GM06990 (cell line): ENCODE measurements at regions not wholly inside any gene's neighbourhood (a gene's known extent, or its start where the extent isn't known, plus 50 kb on each side); places are given as distances from the start of the nearest gene placed in this dataset.
"Not testable (repeated sequence)": the region's sequence is repeated elsewhere in the genome, so short reads cannot be mapped to it uniquely, and the experiment has no call there.

ENCODE experiments used
- DNase-seq: peaks from one replicate; pipeline ENCODE4 v3.0.0-alpha.2; 2011; ENCODE audit not compliant: insufficient read length; ENCODE audit errors: extremely low read depth
- H3K27me3 ChIP-seq: replicated peaks from 2 replicates; pipeline ENCODE4 v1.6.0; 2011; ENCODE audit warnings: low read length; ENCODE audit not compliant: control insufficient read depth, insufficient read depth
- H3K36me3 ChIP-seq: 2 replicates; pipeline ENCODE4 v1.5.1; 2011; ENCODE audit warnings: low read length; ENCODE audit not compliant: control insufficient read depth, insufficient read depth
- H3K4me3 ChIP-seq: replicated peaks from 2 replicates; pipeline ENCODE4 v1.5.1; 2011; ENCODE audit warnings: low read depth, mild to moderate bottlenecking, control low read depth, low read length
- TF ChIP-seq, protein P1 (sequence below): IDR thresholded peaks from 2 replicates; pipeline ENCODE4 v1.5.1; 2011; ENCODE audit warnings: low read length, control low read depth, mild to moderate bottlenecking, inconsistent platforms; ENCODE audit not compliant: insufficient read depth, poor library complexity, severe bottlenecking

DNA sequence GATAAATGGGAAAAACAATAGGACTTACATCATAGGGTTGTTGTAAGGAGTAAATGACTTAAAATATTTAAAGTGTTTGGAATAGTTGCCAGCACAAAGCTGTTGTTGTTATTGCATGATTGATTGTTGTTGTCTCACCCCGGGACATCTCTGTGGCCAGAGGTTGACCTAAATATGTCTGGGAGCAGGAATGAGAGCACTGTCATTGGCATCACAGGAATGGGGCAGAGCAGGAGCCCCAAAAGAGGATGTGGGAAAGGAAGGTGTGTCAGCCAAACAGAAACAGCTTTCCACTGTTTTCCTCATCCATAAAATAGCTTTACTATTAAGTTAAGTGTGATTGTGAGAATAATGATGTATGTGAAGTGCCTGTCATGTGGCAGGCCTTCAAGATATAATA is 121.6 kb downstream of the TMEM168 start:
- DNase-seq: no peak
- Histone ChIP-seq H3K4me3 (no peak overlapping the region), H3K36me3 (no peaks in the 10 kb centered on the region), H3K27me3 (no peaks in the 10 kb centered on the region)
- TF ChIP-seq, protein P1, sequence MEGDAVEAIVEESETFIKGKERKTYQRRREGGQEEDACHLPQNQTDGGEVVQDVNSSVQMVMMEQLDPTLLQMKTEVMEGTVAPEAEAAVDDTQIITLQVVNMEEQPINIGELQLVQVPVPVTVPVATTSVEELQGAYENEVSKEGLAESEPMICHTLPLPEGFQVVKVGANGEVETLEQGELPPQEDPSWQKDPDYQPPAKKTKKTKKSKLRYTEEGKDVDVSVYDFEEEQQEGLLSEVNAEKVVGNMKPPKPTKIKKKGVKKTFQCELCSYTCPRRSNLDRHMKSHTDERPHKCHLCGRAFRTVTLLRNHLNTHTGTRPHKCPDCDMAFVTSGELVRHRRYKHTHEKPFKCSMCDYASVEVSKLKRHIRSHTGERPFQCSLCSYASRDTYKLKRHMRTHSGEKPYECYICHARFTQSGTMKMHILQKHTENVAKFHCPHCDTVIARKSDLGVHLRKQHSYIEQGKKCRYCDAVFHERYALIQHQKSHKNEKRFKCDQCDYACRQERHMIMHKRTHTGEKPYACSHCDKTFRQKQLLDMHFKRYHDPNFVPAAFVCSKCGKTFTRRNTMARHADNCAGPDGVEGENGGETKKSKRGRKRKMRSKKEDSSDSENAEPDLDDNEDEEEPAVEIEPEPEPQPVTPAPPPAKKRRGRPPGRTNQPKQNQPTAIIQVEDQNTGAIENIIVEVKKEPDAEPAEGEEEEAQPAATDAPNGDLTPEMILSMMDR: no peak

DNA sequence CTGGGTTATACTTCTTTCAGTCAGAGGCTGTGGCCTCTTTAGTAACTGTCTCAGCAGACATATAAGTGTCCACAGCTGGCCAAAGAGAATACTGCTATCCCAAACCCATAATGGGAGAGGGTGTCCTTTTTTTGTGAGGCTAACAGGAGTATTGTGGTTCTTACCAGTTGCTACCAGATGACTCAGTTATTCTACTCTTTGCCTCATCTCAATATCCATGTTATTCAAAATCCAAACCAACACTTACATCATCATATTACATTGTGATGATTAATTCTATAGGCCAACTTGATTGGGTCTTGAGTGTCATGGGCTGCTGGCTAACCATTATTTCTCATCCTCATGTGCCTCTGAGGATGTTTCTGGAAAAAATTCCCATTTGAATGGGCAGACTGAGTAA is 120.9 kb downstream of the TMEM168 start:
- H3K36me3 ChIP-seq: no peaks in the 10 kb centered on the region
- no peak for DNase-seq
- TF ChIP-seq, protein P1: no peak
- H3K4me3 ChIP-seq: no peak overlapping the region
- H3K27me3 ChIP-seq: no peaks in the 10 kb centered on the region

DNA sequence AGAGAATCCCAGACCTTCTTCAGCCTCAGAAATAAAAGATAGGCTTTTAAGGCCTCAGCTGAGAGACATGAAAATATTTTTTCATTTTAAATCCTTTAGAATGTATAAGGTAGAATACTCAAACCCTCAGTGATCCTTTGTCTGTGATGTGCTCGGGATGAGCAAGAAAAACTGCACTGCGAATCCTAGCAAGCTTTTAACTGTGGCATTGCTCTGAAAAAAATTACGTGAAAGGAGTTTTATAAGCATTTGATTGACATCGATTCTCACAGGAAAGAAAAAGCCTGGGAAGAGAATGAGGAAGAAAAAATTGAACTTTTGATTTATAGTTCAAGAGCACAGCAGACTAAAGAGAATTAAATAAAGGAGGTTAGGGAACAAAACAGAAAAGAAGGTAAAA is 120.0 kb downstream of the TMEM168 start:
- no peaks in the 10 kb centered on the region for H3K36me3 ChIP-seq
- no peaks in the 10 kb centered on the region for H3K27me3 ChIP-seq
- TF ChIP-seq, protein P1: no peak
- DNase-seq: no peak
- H3K4me3 ChIP-seq: no peak overlapping the region

DNA sequence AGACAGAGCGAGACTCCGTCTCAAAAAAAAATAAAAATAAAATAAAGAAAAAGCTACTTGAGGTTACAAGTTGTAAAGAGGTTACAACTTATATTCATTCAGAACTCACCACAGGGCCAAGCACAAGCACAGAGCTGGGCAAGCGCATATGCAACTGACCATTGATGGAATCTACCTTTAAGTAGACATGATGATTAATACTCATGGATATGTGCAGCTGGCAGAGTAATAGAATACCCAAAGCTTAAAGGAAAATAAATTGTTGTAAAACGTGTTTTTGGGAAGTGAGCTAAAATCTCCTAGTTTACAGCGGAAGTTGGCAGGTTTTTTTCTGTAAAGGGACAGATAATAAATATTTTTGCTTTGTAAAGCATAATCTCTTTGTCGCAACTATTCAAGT is 111.6 kb downstream of the TMEM168 start:
- Histone ChIP-seq H3K36me3 (no peaks in the 10 kb centered on the region), H3K27me3 (no peaks in the 10 kb centered on the region), H3K4me3 (no peak overlapping the region)
- DNase-seq: no peak
- TF ChIP-seq, protein P1: no peak

DNA sequence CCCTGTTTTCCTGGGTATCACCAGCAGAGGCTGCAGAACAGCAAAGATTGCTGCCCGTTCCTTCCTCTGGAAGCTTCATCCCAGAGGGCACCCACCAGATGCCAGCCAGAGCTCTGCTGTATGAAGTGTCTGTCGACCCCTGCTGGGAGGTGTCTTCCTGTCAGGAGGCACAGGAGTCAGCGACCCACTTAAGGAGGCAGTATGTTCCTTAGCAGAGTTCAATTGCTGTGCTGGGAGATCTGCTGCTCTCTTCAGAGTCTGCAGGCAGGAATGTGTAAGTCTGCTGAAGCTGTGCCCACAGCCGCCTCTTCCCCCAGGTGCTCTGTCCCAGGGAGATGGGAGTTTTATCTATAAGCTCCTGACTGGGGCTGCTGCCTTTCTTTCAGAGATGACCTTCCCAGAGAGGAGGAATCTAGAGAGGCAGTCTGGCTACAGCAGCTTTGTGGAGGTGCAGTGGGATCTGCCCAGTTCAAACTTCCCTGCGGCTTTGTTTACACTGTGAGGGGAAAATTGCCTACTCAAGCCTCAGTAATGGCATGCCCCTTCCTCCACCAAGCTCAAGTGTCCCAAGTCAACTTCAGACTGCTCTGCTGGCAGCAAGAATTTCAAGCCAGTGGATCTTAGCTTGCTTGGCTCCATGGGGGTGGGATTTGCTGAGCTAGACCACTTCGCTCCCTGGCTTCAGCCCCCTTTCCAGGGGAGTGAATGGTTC is 100.6 kb downstream of the TMEM168 start:
- not testable (repeated sequence) for H3K4me3 ChIP-seq, H3K36me3 ChIP-seq, H3K27me3 ChIP-seq, DNase-seq

DNA sequence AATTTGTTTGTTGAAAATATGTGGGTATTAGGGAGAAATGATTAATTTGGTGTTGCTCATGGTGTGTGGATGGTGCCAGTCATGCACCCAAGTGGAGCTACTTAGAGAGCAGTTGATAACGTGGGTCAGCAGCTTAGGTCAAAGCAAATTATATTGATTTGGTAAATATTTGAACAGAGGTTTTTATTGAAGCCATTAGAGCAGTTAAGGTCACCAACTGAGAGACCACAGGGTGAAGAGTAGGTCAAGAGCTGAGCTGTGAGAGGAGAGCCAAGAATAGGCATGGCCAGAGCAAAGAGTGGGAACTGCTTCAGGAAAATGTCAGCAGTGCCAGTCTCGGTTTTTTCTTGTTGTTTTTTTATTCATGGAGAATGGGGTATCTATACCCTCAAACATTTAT is 97.9 kb downstream of the TMEM168 start:
- Histone ChIP-seq H3K27me3 (no peaks in the 10 kb centered on the region), H3K36me3 (no peaks in the 10 kb centered on the region), H3K4me3 (no peak overlapping the region)
- TF ChIP-seq, protein P1: no peak
- DNase-seq: no peak

DNA sequence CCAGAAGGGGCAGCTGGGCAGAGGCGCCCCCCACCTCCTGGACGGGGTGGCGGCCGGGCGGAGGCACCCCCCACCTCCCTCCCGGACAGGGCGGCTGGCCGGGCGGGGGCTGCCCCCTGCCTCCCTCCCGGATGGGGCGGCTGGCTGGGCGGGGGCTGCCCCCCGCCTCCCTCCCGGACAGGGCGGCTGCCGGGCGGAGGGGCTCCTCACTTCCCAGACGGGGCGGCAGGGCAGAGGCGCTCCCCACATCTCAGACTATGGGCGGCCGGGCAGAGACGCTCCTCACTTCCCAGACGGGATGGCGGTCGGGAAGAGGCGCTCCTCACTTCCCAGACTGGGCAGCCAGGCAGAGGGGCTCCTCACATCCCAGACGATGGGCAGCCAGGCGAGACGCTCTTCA is 93.0 kb downstream of the TMEM168 start:
- not testable (repeated sequence) for H3K36me3 ChIP-seq, H3K27me3 ChIP-seq, DNase-seq

More for the DNA sequence above, 93.0 kb downstream of the TMEM168 start:
- H3K4me3 ChIP-seq: not testable (repeated sequence)
